ENCODE measurements at regions not wholly inside any gene's neighbourhood (a gene's known extent, or its start where the extent isn't known, plus 50 kb on each side); places are given as distances from the start of the nearest gene placed in this dataset.

DNA sequence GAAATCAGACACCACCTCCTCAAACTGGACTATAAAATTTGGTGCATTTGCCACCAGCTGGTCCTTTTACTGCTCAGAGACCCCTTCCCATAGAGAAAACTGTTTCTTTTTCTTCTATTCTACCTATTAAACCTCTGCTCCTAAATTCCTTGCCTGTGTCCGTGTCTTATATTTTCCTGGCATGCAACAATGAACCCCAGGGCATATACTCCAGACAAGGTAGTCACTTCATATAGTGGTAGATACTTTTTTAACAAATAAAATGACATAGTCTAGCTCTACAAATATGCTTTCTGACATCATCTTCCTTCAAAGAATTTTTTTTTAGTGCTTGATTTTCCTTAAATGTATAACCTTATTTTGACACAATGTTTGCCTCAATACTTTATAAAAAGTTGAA is 1402.9 kb upstream of the PABPC4L start:
- TF ChIP-seq CTCF (IDR thresholded peaks at IDR 0.05) (no peak), POLR2A (IDR thresholded peaks at IDR 0.05; ENCODE audit: low read depth) (no peak), POLR2AphosphoS5 (IDR thresholded peaks at IDR 0.05) (no peak)
